Natural killer cell (primary cell): ENCODE measurements at regions not wholly inside any gene's neighbourhood (a gene's known extent, or its start where the extent isn't known, plus 50 kb on each side); places are given as distances from the start of the nearest gene placed in this dataset.

Source experiments
- ATAC-seq, 3 donors: fragments of 150-1000 bp in 2 of 3; fragments of 200-7000 bp in 1 of 3; cut with Tn5 transposase; 1 replicate in 1 of 3; 2 replicates in 2 of 3; pipeline ENCODE4 v1.10.0; 2021; ENCODE audit warnings: mild to moderate bottlenecking in 2 of 3, moderate library complexity in 2 of 3
- DNase-seq, 2 donors: peaks; one replicate each; pipeline versions ENCODE4 v3.0.0 to v3.0.0-alpha.2; 2013 to 2021; ENCODE audit warnings: mixed read lengths in 1 of 2
- H3K27ac ChIP-seq: one replicate; pipeline ENCODE4 v1.5.1; 2013; ENCODE audit warnings: mild to moderate bottlenecking, low read length
- H3K27me3 ChIP-seq: one replicate; pipeline ENCODE4 v1.6.1; 2013; ENCODE audit warnings: low read length; ENCODE audit not compliant: control insufficient read depth, insufficient read depth
- H3K36me3 ChIP-seq: one replicate; pipeline ENCODE4 v1.6.1; 2013; ENCODE audit warnings: low read length; ENCODE audit not compliant: control insufficient read depth, insufficient read depth
- H3K4me1 ChIP-seq: one replicate; pipeline ENCODE4 v1.6.1; 2013; ENCODE audit warnings: low read length; ENCODE audit not compliant: control insufficient read depth, insufficient read depth
- H3K4me3 ChIP-seq: one replicate; pipeline ENCODE4 v1.5.1; 2013; ENCODE audit warnings: low read length
- H3K9me3 ChIP-seq: one replicate; pipeline ENCODE4 v1.6.1; 2013; ENCODE audit warnings: low read length; ENCODE audit not compliant: control insufficient read depth, insufficient read depth
- H3K27ac Mint-ChIP-seq, 2 donors: one replicate each; pipeline ENCODE4 v1.8.0; 2022; ENCODE audit warnings: mild to moderate bottlenecking in 2 of 2, mixed read lengths in 2 of 2, moderate library complexity in 1 of 2
- H3K27me3 Mint-ChIP-seq, 2 donors: one replicate each; pipeline ENCODE4 v1.8.0; 2022; ENCODE audit warnings: low read depth in 2 of 2, mixed read lengths in 2 of 2
- H3K36me3 Mint-ChIP-seq: one replicate; pipeline ENCODE4 v1.8.0; 2022; ENCODE audit warnings: mixed read lengths
- H3K4me1 Mint-ChIP-seq, 2 donors: one replicate each; pipeline ENCODE4 v1.8.0; 2022; ENCODE audit warnings: mixed read lengths in 2 of 2
- H3K4me3 Mint-ChIP-seq: one replicate; pipeline ENCODE4 v1.8.0; 2022; ENCODE audit warnings: mild to moderate bottlenecking, moderate library complexity, mixed read lengths
- H3K9me3 Mint-ChIP-seq, 2 donors: one replicate each; pipeline ENCODE4 v1.8.0; 2022; ENCODE audit warnings: mixed read lengths in 2 of 2
- CTCF ChIP-seq: fragments of 200-600 bp; IDR thresholded peaks from one replicate; pipeline ENCODE4 v1.8.0; 2022; ENCODE audit warnings: antibody characterized with exemption
- WGBS: methylation state at CpG from one replicate; pipeline ENCODE4 v1.1.7; 2013; ENCODE audit warnings: missing lambda C conversion rate; ENCODE audit not compliant: insufficient coverage; 5-methylcytosine and 5-hydroxymethylcytosine counted together
- intact Hi-C: fragments of 100-400 bp; cut with micrococcal nuclease; formaldehyde crosslinking; loops from one replicate; pipeline ENCODE4 v1.14.2; 2022

- H3K27me3 ChIP-seq, result peaks cover 3% of the 10 kb centered on the region
- no peak overlapping the region for H3K4me3 Mint-ChIP-seq
- H3K27me3 Mint-ChIP-seq, result peaks cover 18 to 27% of the 10 kb centered on the region in 2 donors
- no peaks in the 10 kb centered on the region for H3K4me1 ChIP-seq
- WGBS, result 18% methylated on average over 17 of the region's 18 CpGs
- H3K9me3 Mint-ChIP-seq, result no peaks in the 10 kb centered on the region
- no peak for ATAC-seq
- intact Hi-C loops, result no loop called here
- no peaks in the 10 kb centered on the region for H3K9me3 ChIP-seq
- DNase-seq, result no peak
- no peaks in the 10 kb centered on the region for H3K36me3 ChIP-seq
- H3K4me1 Mint-ChIP-seq, result no peaks in the 10 kb centered on the region
- no peak overlapping the region for H3K27ac Mint-ChIP-seq
- no peak overlapping the region for H3K4me3 ChIP-seq
- TF ChIP-seq CTCF, result no peak
- no peak overlapping the region for H3K27ac ChIP-seq
- H3K36me3 Mint-ChIP-seq, result no peaks in the 10 kb centered on the region
These were observed 185.7 kb downstream of the BLID start for GRCh38 chr11:121930004-121930965.

GRCh38 chr11:121929581-121929980 lies 186.4 kb downstream of the BLID start:
- Mint-ChIP-seq H3K36me3 (no peaks in the 10 kb centered on the region), H3K9me3 (no peaks in the 10 kb centered on the region), H3K4me3 (no peak overlapping the region), H3K4me1 (no peaks in the 10 kb centered on the region), H3K27ac (no peak overlapping the region), H3K27me3 (peaks cover 22 to 27% of the 10 kb centered on the region in 2 donors)
- H3K36me3 ChIP-seq, result no peaks in the 10 kb centered on the region
- H3K9me3 ChIP-seq, result no peaks in the 10 kb centered on the region
- H3K27me3 ChIP-seq, result peaks cover 3% of the 10 kb centered on the region
- ATAC-seq (no peak), DNase-seq (no peak)
- H3K27ac ChIP-seq, result no peak overlapping the region
- 6% methylated on average over 11 of the region's 11 CpGs for WGBS
- TF ChIP-seq CTCF, result no peak
- no peaks in the 10 kb centered on the region for H3K4me1 ChIP-seq
- intact Hi-C loops, result no loop called here
- no peak overlapping the region for H3K4me3 ChIP-seq

- no peak for ATAC-seq
- 50% methylated on average over 15 of the region's 16 CpGs for WGBS
- peaks cover 3% of the 10 kb centered on the region for H3K27me3 ChIP-seq
- H3K36me3 ChIP-seq, result no peaks in the 10 kb centered on the region
- no peak for TF ChIP-seq CTCF
- Mint-ChIP-seq H3K9me3 (no peaks in the 10 kb centered on the region), H3K27me3 (peaks cover 22 to 27% of the 10 kb centered on the region in 2 donors), H3K4me3 (no peak overlapping the region), H3K4me1 (no peaks in the 10 kb centered on the region), H3K36me3 (no peaks in the 10 kb centered on the region), H3K27ac (no peak overlapping the region)
- H3K4me1 ChIP-seq, result no peaks in the 10 kb centered on the region
- intact Hi-C loops, result no loop called here
- DNase-seq, result no peak
- H3K9me3 ChIP-seq, result no peaks in the 10 kb centered on the region
- H3K27ac ChIP-seq, result no peak overlapping the region
- H3K4me3 ChIP-seq, result no peak overlapping the region
These were observed 187.1 kb downstream of the BLID start for GRCh38 chr11:121928597-121929580.
